ENCODE measurements at regions not wholly inside any gene's neighbourhood (a gene's known extent, or its start where the extent isn't known, plus 50 kb on each side); places are given as distances from the start of the nearest gene placed in this dataset.
"Not testable (repeated sequence)": the region's sequence is repeated elsewhere in the genome, so short reads cannot be mapped to it uniquely, and the experiment has no call there.

DNA sequence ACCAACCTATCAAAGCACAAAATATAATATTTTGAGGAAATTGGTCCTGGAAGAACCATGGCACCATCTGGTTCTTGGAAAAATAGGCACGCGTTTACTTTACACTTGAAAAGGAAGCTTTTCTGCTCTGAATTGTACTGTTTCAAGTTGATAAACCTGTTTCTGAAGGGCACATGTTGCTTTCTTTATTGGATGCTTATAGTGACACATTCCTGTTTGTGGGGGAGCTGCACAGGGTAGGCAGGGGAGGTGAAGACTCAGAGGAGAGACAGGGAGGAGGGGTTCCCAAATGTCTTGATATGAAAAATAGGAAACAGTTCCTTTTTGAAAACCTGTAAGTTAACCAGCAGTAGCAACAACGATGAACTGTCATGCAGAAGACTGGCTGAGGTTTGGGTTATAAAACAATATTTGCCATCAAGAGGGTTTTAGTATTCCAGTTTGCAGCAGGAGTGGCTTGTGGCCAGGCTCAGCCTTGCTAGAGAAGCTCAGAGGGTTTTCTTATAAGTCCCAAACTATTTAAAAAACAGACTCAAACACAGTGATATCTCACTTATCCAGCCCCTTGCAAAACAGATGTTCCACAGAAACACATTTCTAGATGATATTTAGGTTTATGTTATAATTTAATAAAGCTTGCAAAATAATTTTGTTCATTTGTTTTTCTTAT is 127.0 kb upstream of the MROH9 start:
- Histone ChIP-seq H3K27me3 (replicated peaks; ENCODE audit: control insufficient read depth, insufficient read depth, low read length) (0 out of 2 replicates have a peak, but pooled peaks cover 1% of the 10 kb centered on the region), H3K4me3 (replicated peaks; ENCODE audit: low read depth, low read length) (no peak overlapping the region), H3K36me3 (ENCODE audit: control insufficient read depth, insufficient read depth, low read length) (no peaks in the 10 kb centered on the region)
- no peak for TF ChIP-seq CTCF (IDR thresholded peaks at IDR 0.05; ENCODE audit: insufficient read depth, low read length, poor library complexity, severe bottlenecking)
- no peak for DNase-seq (ENCODE audit: extremely low read depth, insufficient read length)

- not testable (repeated sequence) for H3K36me3 ChIP-seq (ENCODE audit: control insufficient read depth, insufficient read depth, low read length); H3K27me3 ChIP-seq (replicated peaks; ENCODE audit: control insufficient read depth, insufficient read depth, low read length); DNase-seq (ENCODE audit: extremely low read depth, insufficient read length); H3K4me3 ChIP-seq (replicated peaks; ENCODE audit: low read depth, low read length)
Observed at GRCh38 chr1:170811013-170811412, 124.3 kb upstream of the MROH9 start.

DNA sequence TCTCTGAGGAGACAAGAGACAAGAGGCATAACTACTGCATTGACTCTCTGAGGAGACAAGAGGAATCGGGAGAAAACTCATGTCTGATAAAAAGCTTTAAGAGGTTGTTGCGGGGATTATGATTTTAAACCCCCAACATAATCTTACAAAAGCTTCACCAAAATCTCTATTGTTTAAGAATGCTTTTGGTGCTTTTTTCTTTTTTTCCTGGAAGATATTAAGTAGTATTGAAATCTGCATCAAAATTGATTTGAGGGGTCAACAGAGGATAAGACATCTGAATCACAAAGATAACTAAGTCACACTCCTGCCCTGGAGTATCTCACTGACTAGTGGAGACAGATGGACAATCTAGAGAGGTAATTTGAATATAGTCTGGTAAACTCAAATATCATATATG is 115.6 kb upstream of the MROH9 start:
- DNase-seq (ENCODE audit: extremely low read depth, insufficient read length): no peak
- no peak overlapping the region for H3K4me3 ChIP-seq (replicated peaks; ENCODE audit: low read depth, low read length)
- no peak for TF ChIP-seq CTCF (IDR thresholded peaks at IDR 0.05; ENCODE audit: insufficient read depth, low read length, poor library complexity, severe bottlenecking)
- H3K36me3 ChIP-seq (ENCODE audit: control insufficient read depth, insufficient read depth, low read length): no peaks in the 10 kb centered on the region
- no peaks in the 10 kb centered on the region for H3K27me3 ChIP-seq (replicated peaks; ENCODE audit: control insufficient read depth, insufficient read depth, low read length)

- no peak for TF ChIP-seq CTCF (IDR thresholded peaks at IDR 0.05; ENCODE audit: insufficient read depth, low read length, poor library complexity, severe bottlenecking)
- DNase-seq (ENCODE audit: extremely low read depth, insufficient read length): no peak
- Histone ChIP-seq H3K4me3 (replicated peaks; ENCODE audit: low read depth, low read length) (no peak overlapping the region), H3K36me3 (ENCODE audit: control insufficient read depth, insufficient read depth, low read length) (no peaks in the 10 kb centered on the region), H3K27me3 (replicated peaks; ENCODE audit: control insufficient read depth, insufficient read depth, low read length) (no peaks in the 10 kb centered on the region)
Observed at GRCh38 chr1:170823120-170823519, 112.2 kb upstream of the MROH9 start.

DNA sequence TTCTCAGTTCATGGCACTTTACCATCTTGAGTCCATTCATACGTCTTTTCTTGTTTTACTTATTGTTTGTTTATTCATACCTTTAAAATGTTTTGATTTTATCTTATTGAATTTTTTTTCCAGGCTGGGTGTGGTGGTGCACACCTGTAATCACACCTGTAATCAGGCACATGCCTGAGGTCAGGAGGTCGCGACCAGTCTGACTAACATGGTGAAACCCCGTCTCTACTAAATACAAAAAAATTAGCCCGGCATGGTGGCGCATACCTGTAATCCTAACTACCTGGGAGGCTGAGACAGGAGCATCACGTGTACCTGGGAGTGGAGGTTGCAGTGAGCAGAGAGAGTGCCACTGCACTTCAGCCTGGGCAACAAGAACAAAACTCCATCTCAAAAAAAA is 104.1 kb upstream of the MROH9 start:
- Histone ChIP-seq H3K27me3 (replicated peaks; ENCODE audit: control insufficient read depth, insufficient read depth, low read length) (no peaks in the 10 kb centered on the region), H3K36me3 (ENCODE audit: control insufficient read depth, insufficient read depth, low read length) (no peaks in the 10 kb centered on the region), H3K4me3 (replicated peaks; ENCODE audit: low read depth, low read length) (no peak overlapping the region)
- no peak for TF ChIP-seq CTCF (IDR thresholded peaks at IDR 0.05; ENCODE audit: insufficient read depth, low read length, poor library complexity, severe bottlenecking)
- DNase-seq (ENCODE audit: extremely low read depth, insufficient read length): no peak

DNA sequence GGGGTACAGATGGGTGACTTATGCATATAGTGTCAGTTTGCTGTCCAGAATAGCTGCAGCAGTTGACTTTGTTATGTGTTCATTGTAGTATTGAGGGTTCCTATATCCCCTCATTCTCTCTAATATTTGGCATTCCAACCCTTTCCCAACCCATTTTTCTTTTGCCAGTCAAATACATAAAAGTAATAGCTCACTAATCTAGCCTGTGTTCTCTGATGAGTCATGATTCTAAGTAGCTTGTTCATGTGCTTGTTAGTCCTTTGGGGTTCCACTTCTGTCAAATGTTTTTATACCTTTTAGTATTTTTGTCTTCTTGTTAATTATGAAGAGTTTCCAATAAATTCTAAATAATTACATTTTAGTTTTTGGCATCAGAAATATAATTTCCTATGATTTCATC is 99.2 kb upstream of the MROH9 start:
- no peaks in the 10 kb centered on the region for H3K27me3 ChIP-seq (replicated peaks; ENCODE audit: control insufficient read depth, insufficient read depth, low read length)

More for the DNA sequence above, 99.2 kb upstream of the MROH9 start:
- Histone ChIP-seq H3K36me3 (ENCODE audit: control insufficient read depth, insufficient read depth, low read length) (no peaks in the 10 kb centered on the region), H3K4me3 (replicated peaks; ENCODE audit: low read depth, low read length) (no peak overlapping the region)
- DNase-seq (ENCODE audit: extremely low read depth, insufficient read length): no peak
- no peak for TF ChIP-seq CTCF (IDR thresholded peaks at IDR 0.05; ENCODE audit: insufficient read depth, low read length, poor library complexity, severe bottlenecking)

All from GM06990 (cell line).